ENCODE measurements at regions not wholly inside any gene's neighbourhood (a gene's known extent, or its start where the extent isn't known, plus 50 kb on each side); places are given as distances from the start of the nearest gene placed in this dataset.

- no peak for TF ChIP-seq CTCF (IDR thresholded peaks at IDR 0.05)
- no peak for TF ChIP-seq POLR2AphosphoS5 (IDR thresholded peaks at IDR 0.05)
Observed at GRCh38 chr2:20560011-20560410, 90.9 kb downstream of the HS1BP3 start.
